GM12878 (cell line): ENCODE measurements at regions not wholly inside any gene's neighbourhood (a gene's known extent, or its start where the extent isn't known, plus 50 kb on each side); places are given as distances from the start of the nearest gene placed in this dataset.

Experiments used
- ATAC-seq: fragments of 200-7000 bp; cut with Tn5 transposase; 3 replicates; pipeline ENCODE4 v1.9.1; 2020; ENCODE audit warnings: mild to moderate bottlenecking, moderate library complexity
- BruUV-seq: library from RNA; stranded (reverse); fragments of 400-500 nt; replicated peaks from 2 replicates; lab custom pipeline; 2021; lab: Mats Ljungman, UMichigan
- CTCF ChIA-PET: fragments of 300-600 bp; sonication (Branson Sonifier 250); formaldehyde crosslinking; extraction: SDS; loops from one replicate; lab custom pipeline; 2021; ENCODE audit warnings: inconsistent platforms; lab: Yijun Ruan, JAX
- POLR2A ChIA-PET: fragments of 350-600 bp; formaldehyde crosslinking; extraction: SDS; loops from one replicate; lab custom pipeline; 2021; ENCODE audit warnings: inconsistent platforms; lab: Charles Lee
- RAD21 ChIA-PET: fragments of 300-600 bp; sonication (Branson Sonifier 250); formaldehyde crosslinking; loops from one replicate; lab custom pipeline; 2023; ENCODE audit warnings: antibody characterized with exemption; ENCODE audit not compliant: unreplicated experiment; lab: Charles Lee
- SMC1A ChIA-PET: fragments of 300-600 bp; sonication (Branson Sonifier 250); formaldehyde crosslinking; loops from one replicate; lab custom pipeline; 2023; ENCODE audit not compliant: unreplicated experiment, uncharacterized antibody; lab: Charles Lee
- DNase-seq: peaks from one replicate; pipeline ENCODE4 v3.0.0-alpha.2; 2011; ENCODE audit warnings: low read depth, low spot score
- FAIRE-seq: peaks from 3 replicates; lab custom pipeline; 2011; peaks lifted over from hg19 to GRCh38; lab: Jason Lieb, UNC
- H2AFZ ChIP-seq: 2 replicates; pipeline ENCODE4 v1.6.0; 2011; ENCODE audit warnings: low read depth, low read length, control low read depth; ENCODE audit not compliant: control insufficient read depth
- H3K27ac ChIP-seq: 2 replicates; pipeline ENCODE4 v1.5.1; 2011; ENCODE audit warnings: control low read depth; ENCODE audit not compliant: control insufficient read depth, insufficient read depth
- H3K27me3 ChIP-seq, 2 experiments: replicated peaks in 1 of 2; 2 replicates each; pipeline versions ENCODE4 v1.6.0 to v1.6.1; 2011; ENCODE audit warnings: low read length in 1 of 2; ENCODE audit not compliant: control insufficient read depth in 2 of 2, insufficient read depth in 2 of 2
- H3K36me3 ChIP-seq, 2 experiments: 2 replicates each; pipeline ENCODE4 v1.5.1; 2011; ENCODE audit warnings: low read length in 1 of 2; ENCODE audit not compliant: control insufficient read depth in 2 of 2, insufficient read depth in 2 of 2
- H3K4me1 ChIP-seq: 2 replicates; pipeline ENCODE4 v1.6.1; 2011; ENCODE audit warnings: mild to moderate bottlenecking, low read length, moderate library complexity, mixed read lengths; ENCODE audit not compliant: control insufficient read depth, insufficient read depth
- H3K4me2 ChIP-seq: 2 replicates; pipeline ENCODE4 v1.6.0; 2011; ENCODE audit warnings: control low read depth; ENCODE audit not compliant: control insufficient read depth, insufficient read depth
- H3K4me3 ChIP-seq: fragments of 200-600 bp; sonication (generic); 2 replicates; pipeline ENCODE4 v1.5.1; 2016
- H3K79me2 ChIP-seq: 2 replicates; pipeline ENCODE4 v1.6.0; 2011; ENCODE audit warnings: low read length; ENCODE audit not compliant: control insufficient read depth, insufficient read depth
- H3K9ac ChIP-seq: 2 replicates; pipeline ENCODE4 v1.8.0; 2011; ENCODE audit warnings: low read length, control low read depth, mixed read lengths; ENCODE audit not compliant: control insufficient read depth, insufficient read depth
- H3K9me3 ChIP-seq: replicated peaks from 3 replicates; pipeline ENCODE4 v1.5.1; 2011; ENCODE audit warnings: mild to moderate bottlenecking, low read length; ENCODE audit not compliant: control insufficient read depth, insufficient read depth
- H4K20me1 ChIP-seq: 2 replicates; pipeline ENCODE4 v1.6.0; 2011; ENCODE audit not compliant: control insufficient read depth, insufficient read depth
- BHLHE40 ChIP-seq, 2 experiments: fragments of 450-650 bp in 1 of 2; IDR thresholded peaks; 2 replicates each; pipeline ENCODE4 v1.6.1; 2011 to 2017; ENCODE audit warnings: low read depth in 2 of 2, borderline replicate concordance in 1 of 2, improper control_type of control experiment in 1 of 2, low read length in 1 of 2, mild to moderate bottlenecking in 1 of 2
- BRCA1 ChIP-seq: IDR thresholded peaks from 2 replicates; pipeline ENCODE4 v1.6.1; 2011; ENCODE audit warnings: low read depth, low read length, improper control_type of control experiment
- CBFB ChIP-seq: IDR thresholded peaks from 2 replicates; pipeline ENCODE4 v1.6.1; 2016; ENCODE audit warnings: antibody characterized with exemption, low read depth
- HDGF ChIP-seq: fragments of 450-650 bp; IDR thresholded peaks from 2 replicates; pipeline ENCODE4 v1.6.1; 2016; ENCODE audit warnings: antibody characterized with exemption
- MXI1 ChIP-seq: fragments of 150-350 bp; IDR thresholded peaks from 2 replicates; pipeline ENCODE4 v1.6.1; 2011; ENCODE audit warnings: low read depth, mild to moderate bottlenecking, inconsistent platforms, low read length, improper control_type of control experiment
- TBL1XR1 ChIP-seq: IDR thresholded peaks from 2 replicates; pipeline ENCODE4 v1.6.1; 2012; ENCODE audit warnings: low read depth, low read length, improper control_type of control experiment
- YY1 ChIP-seq: IDR thresholded peaks from 2 replicates; pipeline ENCODE4 v1.6.1; 2011; ENCODE audit warnings: low read depth, mild to moderate bottlenecking, low read length
- ZNF217 ChIP-seq: fragments of 450-650 bp; IDR thresholded peaks from 2 replicates; pipeline ENCODE4 v1.6.1; 2017; ENCODE audit warnings: antibody characterized with exemption, mild to moderate bottlenecking
- ZNF384 ChIP-seq: IDR thresholded peaks from 2 replicates; pipeline ENCODE4 v1.6.1; 2012; ENCODE audit warnings: low read depth, mild to moderate bottlenecking, low read length, improper control_type of control experiment, borderline replicate concordance
- WGBS: methylation state at CpG from one replicate; pipeline ENCODE4 v1.1.6; 2016; ENCODE audit warnings: low lambda C conversion rate; ENCODE audit not compliant: insufficient replicate concordance, insufficient coverage; ENCODE audit errors: missing lambda C conversion rate; 5-methylcytosine and 5-hydroxymethylcytosine counted together
- in situ Hi-C: fragments of 300-500 bp; cut with MboI; formaldehyde crosslinking; loops from 9 replicates; pipeline ENCODE4 v1.14.3; 2018; ENCODE audit warnings: mixed read lengths
- intact Hi-C: fragments of 100-400 bp; cut with micrococcal nuclease; formaldehyde crosslinking; loops from one replicate; pipeline ENCODE4 v1.14.2; 2022; ENCODE audit not compliant: unreplicated experiment
- TF ChIP-seq, protein P1 (sequence below): IDR thresholded peaks from 2 replicates; pipeline ENCODE4 v1.6.1; 2011; ENCODE audit warnings: mild to moderate bottlenecking, low read depth, low read length, moderate library complexity; ENCODE audit not compliant: insufficient replicate concordance
- TF ChIP-seq, protein P2 (sequence below): IDR thresholded peaks from 2 replicates; pipeline ENCODE4 v1.6.1; 2012; ENCODE audit warnings: improper control_type of control experiment, low read depth, low read length; ENCODE audit not compliant: insufficient replicate concordance
- TF ChIP-seq, protein P3 (sequence below): fragments of 150-350 bp; IDR thresholded peaks from 2 replicates; pipeline ENCODE4 v1.6.1; 2016; ENCODE audit warnings: low read depth, low read length

DNA sequence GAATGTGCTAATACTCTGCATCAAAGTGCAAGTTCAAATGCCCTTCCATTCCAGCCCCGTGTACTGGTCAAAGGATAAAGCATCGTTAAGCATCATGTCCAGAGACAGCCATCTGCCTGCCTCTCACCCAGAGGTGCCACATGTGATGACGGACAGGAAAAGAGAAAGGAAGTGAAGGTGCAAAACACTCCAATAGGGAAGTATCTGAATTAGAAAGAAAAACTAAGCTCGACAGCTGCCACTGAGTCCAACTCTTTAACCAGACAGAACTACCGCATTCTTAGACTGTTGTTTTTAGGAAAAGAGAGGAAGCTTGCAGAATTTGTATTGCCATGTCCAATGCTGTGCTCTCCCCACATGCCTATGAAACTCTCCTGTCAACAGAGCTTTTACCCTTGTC, 465.0 kb upstream of the SOX5 start:
- Histone ChIP-seq H3K27me3 (0 out of 4 replicates have a peak, but pooled peaks cover 0 to 2% of the 10 kb centered on the region in 2 experiments), H3K9me3 (no peaks in the 10 kb centered on the region), H3K4me1 (no peaks in the 10 kb centered on the region), H3K79me2 (no peaks in the 10 kb centered on the region), H3K4me2 (no peak overlapping the region), H3K36me3 (no peaks in the 10 kb centered on the region), H3K9ac (no peak overlapping the region), H3K27ac (no peak overlapping the region), H2AFZ (no peak overlapping the region), H3K4me3 (no peak overlapping the region), H4K20me1 (no peaks in the 10 kb centered on the region)
- intact Hi-C loops, result no loop called here
- ChIA-PET SMC1A (no interaction called here), CTCF (no interaction called here), POLR2A (interaction anchor here (0.6 kb wide), 1 partner anchor 178 kb away, joined by 4 read pairs; no protein-coding TSS in a partner anchor), RAD21 (no interaction called here)
- DNase-seq (no peak), ATAC-seq (no peak), FAIRE-seq (no peak)
- in situ Hi-C loops, result no loop called here
- WGBS, result 1% methylated on average over 5 of the region's 5 CpGs
- BruUV-seq, result no TSS peak
- TF ChIP-seq BHLHE40 (IDR thresholded peaks at IDR 0.05; ENCODE audit: borderline replicate concordance in 1 of 2, low read depth in 2 of 2, low read length in 1 of 2) (no peak), TBL1XR1 (no peak), YY1 (no peak), CBFB (no peak), ZNF384 (no peak), HDGF (no peak), BRCA1 (no peak), ZNF217 (no peak), MXI1 (no peak)
- TF ChIP-seq, protein P1, sequence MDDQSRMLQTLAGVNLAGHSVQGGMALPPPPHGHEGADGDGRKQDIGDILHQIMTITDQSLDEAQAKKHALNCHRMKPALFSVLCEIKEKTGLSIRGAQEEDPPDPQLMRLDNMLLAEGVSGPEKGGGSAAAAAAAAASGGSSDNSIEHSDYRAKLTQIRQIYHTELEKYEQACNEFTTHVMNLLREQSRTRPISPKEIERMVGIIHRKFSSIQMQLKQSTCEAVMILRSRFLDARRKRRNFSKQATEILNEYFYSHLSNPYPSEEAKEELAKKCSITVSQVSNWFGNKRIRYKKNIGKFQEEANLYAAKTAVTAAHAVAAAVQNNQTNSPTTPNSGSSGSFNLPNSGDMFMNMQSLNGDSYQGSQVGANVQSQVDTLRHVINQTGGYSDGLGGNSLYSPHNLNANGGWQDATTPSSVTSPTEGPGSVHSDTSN, result no peak
- TF ChIP-seq, protein P2, sequence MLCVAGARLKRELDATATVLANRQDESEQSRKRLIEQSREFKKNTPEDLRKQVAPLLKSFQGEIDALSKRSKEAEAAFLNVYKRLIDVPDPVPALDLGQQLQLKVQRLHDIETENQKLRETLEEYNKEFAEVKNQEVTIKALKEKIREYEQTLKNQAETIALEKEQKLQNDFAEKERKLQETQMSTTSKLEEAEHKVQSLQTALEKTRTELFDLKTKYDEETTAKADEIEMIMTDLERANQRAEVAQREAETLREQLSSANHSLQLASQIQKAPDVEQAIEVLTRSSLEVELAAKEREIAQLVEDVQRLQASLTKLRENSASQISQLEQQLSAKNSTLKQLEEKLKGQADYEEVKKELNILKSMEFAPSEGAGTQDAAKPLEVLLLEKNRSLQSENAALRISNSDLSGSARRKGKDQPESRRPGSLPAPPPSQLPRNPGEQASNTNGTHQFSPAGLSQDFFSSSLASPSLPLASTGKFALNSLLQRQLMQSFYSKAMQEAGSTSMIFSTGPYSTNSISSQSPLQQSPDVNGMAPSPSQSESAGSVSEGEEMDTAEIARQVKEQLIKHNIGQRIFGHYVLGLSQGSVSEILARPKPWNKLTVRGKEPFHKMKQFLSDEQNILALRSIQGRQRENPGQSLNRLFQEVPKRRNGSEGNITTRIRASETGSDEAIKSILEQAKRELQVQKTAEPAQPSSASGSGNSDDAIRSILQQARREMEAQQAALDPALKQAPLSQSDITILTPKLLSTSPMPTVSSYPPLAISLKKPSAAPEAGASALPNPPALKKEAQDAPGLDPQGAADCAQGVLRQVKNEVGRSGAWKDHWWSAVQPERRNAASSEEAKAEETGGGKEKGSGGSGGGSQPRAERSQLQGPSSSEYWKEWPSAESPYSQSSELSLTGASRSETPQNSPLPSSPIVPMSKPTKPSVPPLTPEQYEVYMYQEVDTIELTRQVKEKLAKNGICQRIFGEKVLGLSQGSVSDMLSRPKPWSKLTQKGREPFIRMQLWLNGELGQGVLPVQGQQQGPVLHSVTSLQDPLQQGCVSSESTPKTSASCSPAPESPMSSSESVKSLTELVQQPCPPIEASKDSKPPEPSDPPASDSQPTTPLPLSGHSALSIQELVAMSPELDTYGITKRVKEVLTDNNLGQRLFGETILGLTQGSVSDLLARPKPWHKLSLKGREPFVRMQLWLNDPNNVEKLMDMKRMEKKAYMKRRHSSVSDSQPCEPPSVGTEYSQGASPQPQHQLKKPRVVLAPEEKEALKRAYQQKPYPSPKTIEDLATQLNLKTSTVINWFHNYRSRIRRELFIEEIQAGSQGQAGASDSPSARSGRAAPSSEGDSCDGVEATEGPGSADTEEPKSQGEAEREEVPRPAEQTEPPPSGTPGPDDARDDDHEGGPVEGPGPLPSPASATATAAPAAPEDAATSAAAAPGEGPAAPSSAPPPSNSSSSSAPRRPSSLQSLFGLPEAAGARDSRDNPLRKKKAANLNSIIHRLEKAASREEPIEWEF, result no peak
- TF ChIP-seq, protein P3, sequence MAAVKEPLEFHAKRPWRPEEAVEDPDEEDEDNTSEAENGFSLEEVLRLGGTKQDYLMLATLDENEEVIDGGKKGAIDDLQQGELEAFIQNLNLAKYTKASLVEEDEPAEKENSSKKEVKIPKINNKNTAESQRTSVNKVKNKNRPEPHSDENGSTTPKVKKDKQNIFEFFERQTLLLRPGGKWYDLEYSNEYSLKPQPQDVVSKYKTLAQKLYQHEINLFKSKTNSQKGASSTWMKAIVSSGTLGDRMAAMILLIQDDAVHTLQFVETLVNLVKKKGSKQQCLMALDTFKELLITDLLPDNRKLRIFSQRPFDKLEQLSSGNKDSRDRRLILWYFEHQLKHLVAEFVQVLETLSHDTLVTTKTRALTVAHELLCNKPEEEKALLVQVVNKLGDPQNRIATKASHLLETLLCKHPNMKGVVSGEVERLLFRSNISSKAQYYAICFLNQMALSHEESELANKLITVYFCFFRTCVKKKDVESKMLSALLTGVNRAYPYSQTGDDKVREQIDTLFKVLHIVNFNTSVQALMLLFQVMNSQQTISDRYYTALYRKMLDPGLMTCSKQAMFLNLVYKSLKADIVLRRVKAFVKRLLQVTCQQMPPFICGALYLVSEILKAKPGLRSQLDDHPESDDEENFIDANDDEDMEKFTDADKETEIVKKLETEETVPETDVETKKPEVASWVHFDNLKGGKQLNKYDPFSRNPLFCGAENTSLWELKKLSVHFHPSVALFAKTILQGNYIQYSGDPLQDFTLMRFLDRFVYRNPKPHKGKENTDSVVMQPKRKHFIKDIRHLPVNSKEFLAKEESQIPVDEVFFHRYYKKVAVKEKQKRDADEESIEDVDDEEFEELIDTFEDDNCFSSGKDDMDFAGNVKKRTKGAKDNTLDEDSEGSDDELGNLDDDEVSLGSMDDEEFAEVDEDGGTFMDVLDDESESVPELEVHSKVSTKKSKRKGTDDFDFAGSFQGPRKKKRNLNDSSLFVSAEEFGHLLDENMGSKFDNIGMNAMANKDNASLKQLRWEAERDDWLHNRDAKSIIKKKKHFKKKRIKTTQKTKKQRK, result no peak
